MM.1S (cell line): ENCODE measurements at regions not wholly inside any gene's neighbourhood (a gene's known extent, or its start where the extent isn't known, plus 50 kb on each side); places are given as distances from the start of the nearest gene placed in this dataset.

Source experiments
- DNase-seq: peaks from one replicate; pipeline ENCODE4 v3.0.0-alpha.2; 2015
- H2AFZ ChIP-seq: fragments of 300-600 bp; sonication (generic); 2 replicates; pipeline ENCODE4 v1.6.0; 2016; ENCODE audit warnings: antibody characterized with exemption, low read length
- H3F3A ChIP-seq: fragments of 300-600 bp; sonication (generic); 2 replicates; pipeline ENCODE4 v1.6.1; 2016; ENCODE audit warnings: mild to moderate bottlenecking, antibody characterized with exemption, low read length, moderate library complexity, mixed read lengths; ENCODE audit not compliant: insufficient read depth
- H3K27ac ChIP-seq: fragments of 300-600 bp; sonication (generic); 2 replicates; pipeline ENCODE4 v1.5.1; 2016; ENCODE audit warnings: mild to moderate bottlenecking, low read length
- H3K27me3 ChIP-seq: fragments of 300-600 bp; sonication (generic); replicated peaks from 2 replicates; pipeline ENCODE4 v1.6.0; 2016; ENCODE audit warnings: low read length; ENCODE audit not compliant: insufficient read depth
- H3K36me3 ChIP-seq: fragments of 300-600 bp; sonication (generic); replicated peaks from 2 replicates; pipeline ENCODE4 v1.6.1; 2016; ENCODE audit warnings: mild to moderate bottlenecking, low read length, mixed read lengths; ENCODE audit not compliant: insufficient read depth
- H3K4me1 ChIP-seq: fragments of 300-600 bp; sonication (generic); 2 replicates; pipeline ENCODE4 v1.6.1; 2016; ENCODE audit warnings: low read length, mixed read lengths
- H3K4me2 ChIP-seq: fragments of 300-600 bp; sonication (generic); 2 replicates; pipeline ENCODE4 v1.6.0; 2016; ENCODE audit warnings: low read depth, low read length
- H3K4me3 ChIP-seq: fragments of 300-600 bp; sonication (generic); 2 replicates; pipeline ENCODE4 v1.5.1; 2016; ENCODE audit warnings: low read length, mixed read lengths
- H3K79me2 ChIP-seq: fragments of 300-600 bp; sonication (generic); 2 replicates; pipeline ENCODE4 v1.6.1; 2016; ENCODE audit warnings: mixed run types, low read length, mixed read lengths
- H3K9ac ChIP-seq: fragments of 300-600 bp; sonication (generic); 2 replicates; pipeline ENCODE4 v1.6.1; 2016; ENCODE audit warnings: low read length, mixed read lengths
- H3K9me2 ChIP-seq: fragments of 300-600 bp; sonication (generic); replicated peaks from 2 replicates; pipeline ENCODE4 v1.6.1; 2016; ENCODE audit warnings: mild to moderate bottlenecking, low read length, mixed read lengths; ENCODE audit not compliant: insufficient read depth
- H3K9me3 ChIP-seq: fragments of 300-600 bp; sonication (generic); replicated peaks from 2 replicates; pipeline ENCODE4 v1.6.1; 2016; ENCODE audit warnings: mild to moderate bottlenecking, low read length, mixed read lengths; ENCODE audit not compliant: insufficient read depth
- H4K20me1 ChIP-seq: fragments of 300-600 bp; sonication (generic); 2 replicates; pipeline ENCODE4 v1.6.1; 2016; ENCODE audit warnings: mild to moderate bottlenecking, low read length, moderate library complexity, mixed read lengths; ENCODE audit not compliant: insufficient read depth
- CTCF ChIP-seq: fragments of 300-600 bp; sonication (generic); IDR thresholded peaks from 2 replicates; pipeline ENCODE4 v1.5.1; 2016; ENCODE audit warnings: antibody characterized with exemption, low read length, mixed read lengths
- EZH2 ChIP-seq: fragments of 300-600 bp; sonication (generic); optimal IDR thresholded peaks from 2 replicates; pipeline ENCODE3; 2017; ENCODE audit warnings: low read depth, mild to moderate bottlenecking, antibody characterized with exemption, low read length, mixed read lengths
- EZH2phosphoT487 ChIP-seq: fragments of 300-600 bp; sonication (generic); IDR thresholded peaks from 2 replicates; pipeline ENCODE4 v1.6.1; 2018; ENCODE audit warnings: antibody characterized with exemption, low read length

- no peaks in the 10 kb centered on the region for H4K20me1 ChIP-seq
- H3K9me3 ChIP-seq: no peaks in the 10 kb centered on the region
- no peak overlapping the region for H3K9ac ChIP-seq
- no peaks in the 10 kb centered on the region for H3K9me2 ChIP-seq
- no peak overlapping the region for H3K4me3 ChIP-seq
- H3K36me3 ChIP-seq: no peaks in the 10 kb centered on the region
- no peaks in the 10 kb centered on the region for H3K27me3 ChIP-seq
- H3K4me2 ChIP-seq: no peak overlapping the region
- no peaks in the 10 kb centered on the region for H3K79me2 ChIP-seq
- no peak overlapping the region for H3K27ac ChIP-seq
- TF ChIP-seq EZH2: no peak
- TF ChIP-seq CTCF: no peak
- no peak for TF ChIP-seq EZH2phosphoT487
- H2AFZ ChIP-seq: no peak overlapping the region
- no peaks in the 10 kb centered on the region for H3K4me1 ChIP-seq
- DNase-seq: no peak
- H3F3A ChIP-seq: no peaks in the 10 kb centered on the region
These were observed 334.5 kb upstream of the SORCS1 start for GRCh38 chr10:107498983-107499382.

GRCh38 chr10:107497024-107497423 is 332.5 kb upstream of the SORCS1 start:
- no peak for DNase-seq
- no peak overlapping the region for H3K4me2 ChIP-seq
- H4K20me1 ChIP-seq: no peaks in the 10 kb centered on the region
- H3K4me1 ChIP-seq: no peaks in the 10 kb centered on the region
- H3K9ac ChIP-seq: no peak overlapping the region
- H3K27me3 ChIP-seq: no peaks in the 10 kb centered on the region
- H3K36me3 ChIP-seq: no peaks in the 10 kb centered on the region
- H3F3A ChIP-seq: no peaks in the 10 kb centered on the region
- no peak overlapping the region for H2AFZ ChIP-seq
- H3K9me2 ChIP-seq: no peaks in the 10 kb centered on the region
- no peaks in the 10 kb centered on the region for H3K79me2 ChIP-seq
- H3K9me3 ChIP-seq: no peaks in the 10 kb centered on the region; the same call in 1 of the 2 replicates
- TF ChIP-seq EZH2 (no peak), EZH2phosphoT487 (no peak), CTCF (no peak)
- H3K27ac ChIP-seq: no peak overlapping the region
- H3K4me3 ChIP-seq: no peak overlapping the region

- Histone ChIP-seq H3F3A (no peaks in the 10 kb centered on the region), H3K4me3 (no peak overlapping the region), H3K4me1 (no peaks in the 10 kb centered on the region), H3K36me3 (no peaks in the 10 kb centered on the region), H3K79me2 (no peaks in the 10 kb centered on the region), H3K9me3 (no peaks in the 10 kb centered on the region; the same call in 1 of the 2 replicates), H3K4me2 (no peak overlapping the region), H2AFZ (no peak overlapping the region), H4K20me1 (no peaks in the 10 kb centered on the region), H3K27ac (no peak overlapping the region), H3K9me2 (no peaks in the 10 kb centered on the region), H3K9ac (no peak overlapping the region), H3K27me3 (no peaks in the 10 kb centered on the region)
- no peak for DNase-seq
- TF ChIP-seq EZH2phosphoT487: no peak
- no peak for TF ChIP-seq CTCF
- TF ChIP-seq EZH2: no peak
These were observed 332.1 kb upstream of the SORCS1 start for GRCh38 chr10:107496594-107496993.
